ENCODE measurements at regions not wholly inside any gene's neighbourhood (a gene's known extent, or its start where the extent isn't known, plus 50 kb on each side); places are given as distances from the start of the nearest gene placed in this dataset.

GRCh38 chr14:87635442-87635841, 357.5 kb downstream of the GALC start:
- Histone ChIP-seq H3K9ac (ENCODE audit: low read depth in 2 of 2, low read length in 2 of 2) (no peak overlapping the region), H3K27me3 (no peaks in the 10 kb centered on the region), H3K4me1 (no peaks in the 10 kb centered on the region), H3K36me3 (no peaks in the 10 kb centered on the region), H3K27ac (no peak overlapping the region), H3K9me3 (no peaks in the 10 kb centered on the region), H3K4me3 (no peak overlapping the region)
- intact Hi-C loops (cut with DNase I) = no loop called here
- no peak for DNase-seq
- TF ChIP-seq CTCF (IDR thresholded peaks at IDR 0.05) = no peak

- Histone ChIP-seq H3K36me3 (no peaks in the 10 kb centered on the region), H3K27me3 (no peaks in the 10 kb centered on the region), H3K27ac (no peak overlapping the region), H3K9ac (ENCODE audit: low read depth in 2 of 2, low read length in 2 of 2) (no peak overlapping the region), H3K4me3 (no peak overlapping the region), H3K4me1 (no peaks in the 10 kb centered on the region), H3K9me3 (no peaks in the 10 kb centered on the region)
- no peak for DNase-seq
- no peak for TF ChIP-seq CTCF (IDR thresholded peaks at IDR 0.05)
- intact Hi-C loops (cut with DNase I) = no loop called here
Measured at GRCh38 chr14:87632796-87633195, 360.2 kb downstream of the GALC start.

- no peak for TF ChIP-seq CTCF (IDR thresholded peaks at IDR 0.05)
- H3K9me3 ChIP-seq = no peaks in the 10 kb centered on the region
- DNase-seq = no peak
- no peak overlapping the region for H3K9ac ChIP-seq (ENCODE audit: low read depth in 2 of 2, low read length in 2 of 2)
- intact Hi-C loops (cut with DNase I) = no loop called here
- no peak overlapping the region for H3K27ac ChIP-seq
- H3K4me1 ChIP-seq = no peaks in the 10 kb centered on the region
- H3K4me3 ChIP-seq = no peak overlapping the region
- H3K36me3 ChIP-seq = no peaks in the 10 kb centered on the region
- H3K27me3 ChIP-seq = no peaks in the 10 kb centered on the region
Measured at GRCh38 chr14:87630846-87631245, 362.1 kb downstream of the GALC start.

- intact Hi-C loops (cut with DNase I) = no loop called here
- no peak overlapping the region for H3K4me3 ChIP-seq
- no peaks in the 10 kb centered on the region for H3K9me3 ChIP-seq
- TF ChIP-seq CTCF (IDR thresholded peaks at IDR 0.05) = no peak
- H3K4me1 ChIP-seq = no peaks in the 10 kb centered on the region
- no peak overlapping the region for H3K9ac ChIP-seq (ENCODE audit: low read depth in 2 of 2, low read length in 2 of 2)
- no peak overlapping the region for H3K27ac ChIP-seq
- H3K27me3 ChIP-seq = no peaks in the 10 kb centered on the region
- no peak for DNase-seq
- H3K36me3 ChIP-seq = no peaks in the 10 kb centered on the region
Measured at GRCh38 chr14:87629788-87630187, 363.2 kb downstream of the GALC start.

- no peak for TF ChIP-seq CTCF (IDR thresholded peaks at IDR 0.05)
- DNase-seq = no peak
Measured at GRCh38 chr14:87628780-87629179, 364.2 kb downstream of the GALC start.

GRCh38 chr14:87628129-87628528, 364.9 kb downstream of the GALC start:
- DNase-seq = no peak
- no peak overlapping the region for H3K4me3 ChIP-seq
- no peaks in the 10 kb centered on the region for H3K9me3 ChIP-seq
- intact Hi-C loops (cut with DNase I) = no loop called here
- no peaks in the 10 kb centered on the region for H3K27me3 ChIP-seq
- H3K36me3 ChIP-seq = no peaks in the 10 kb centered on the region
- H3K9ac ChIP-seq (ENCODE audit: low read depth in 2 of 2, low read length in 2 of 2) = no peak overlapping the region
- H3K27ac ChIP-seq = no peak overlapping the region
- TF ChIP-seq CTCF (IDR thresholded peaks at IDR 0.05) = no peak
- no peaks in the 10 kb centered on the region for H3K4me1 ChIP-seq

More at GRCh38 chr14:87628780-87629179, 364.2 kb downstream of the GALC start:
- no peak overlapping the region for H3K9ac ChIP-seq (ENCODE audit: low read depth in 2 of 2, low read length in 2 of 2)
- no peaks in the 10 kb centered on the region for H3K36me3 ChIP-seq
- no peak overlapping the region for H3K4me3 ChIP-seq
- no peak overlapping the region for H3K27ac ChIP-seq
- H3K27me3 ChIP-seq = no peaks in the 10 kb centered on the region
- H3K9me3 ChIP-seq = no peaks in the 10 kb centered on the region
- no peaks in the 10 kb centered on the region for H3K4me1 ChIP-seq
- intact Hi-C loops (cut with DNase I) = no loop called here

All from colonic mucosa (tissue), 4 donors.